Activated gamma-delta T cell treated with Interleukin-2 at 50 U/mL for 16 hours (primary cell): ENCODE measurements at regions not wholly inside any gene's neighbourhood (a gene's known extent, or its start where the extent isn't known, plus 50 kb on each side); places are given as distances from the start of the nearest gene placed in this dataset.
"Not testable (repeated sequence)": the region's sequence is repeated elsewhere in the genome, so short reads cannot be mapped to it uniquely, and the experiment has no call there.

ENCODE experiments used
- DNase-seq: peaks from one replicate; pipeline ENCODE4 v3.0.0-alpha.2; 2020

DNA sequence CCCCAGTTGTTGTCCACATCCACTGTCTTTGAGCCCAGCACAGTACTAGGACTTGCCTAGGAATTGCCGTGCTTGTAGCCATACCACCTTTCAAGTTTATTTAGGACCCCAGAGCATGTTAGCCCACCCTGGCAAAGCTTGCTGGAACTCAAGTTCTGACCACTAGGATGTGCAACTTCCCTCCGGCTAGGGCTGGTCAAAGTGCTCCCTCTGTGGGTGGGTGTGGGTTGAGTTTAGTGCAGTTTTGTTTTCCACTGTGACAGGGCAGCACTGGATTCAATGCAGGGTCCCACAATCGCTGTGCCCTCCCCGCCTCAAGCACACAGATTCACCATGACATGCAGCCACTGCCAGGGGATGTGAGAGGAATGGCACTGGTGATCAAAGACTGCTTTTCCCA, 96.0 kb downstream of the RASGEF1B start:
- no peak for DNase-seq

DNA sequence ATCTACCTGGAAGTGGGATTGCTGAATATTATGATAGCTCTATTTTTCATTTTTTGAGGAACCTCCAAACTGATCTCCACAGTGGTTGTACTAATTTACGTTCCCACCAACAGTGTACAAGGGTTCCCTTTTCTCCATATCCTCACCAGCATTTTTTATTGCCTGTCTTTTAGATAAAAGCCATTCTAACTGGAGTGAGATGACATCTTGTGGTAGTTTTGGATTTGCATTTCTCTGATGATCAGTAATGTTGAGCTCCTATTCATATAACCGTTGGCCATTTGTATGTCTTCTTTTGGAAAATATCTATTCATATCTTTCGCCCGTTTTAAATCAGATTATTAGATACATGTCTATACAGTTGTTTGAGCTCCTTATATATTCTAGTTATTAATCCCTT, 101.8 kb downstream of the RASGEF1B start:
- DNase-seq, result no peak

DNA sequence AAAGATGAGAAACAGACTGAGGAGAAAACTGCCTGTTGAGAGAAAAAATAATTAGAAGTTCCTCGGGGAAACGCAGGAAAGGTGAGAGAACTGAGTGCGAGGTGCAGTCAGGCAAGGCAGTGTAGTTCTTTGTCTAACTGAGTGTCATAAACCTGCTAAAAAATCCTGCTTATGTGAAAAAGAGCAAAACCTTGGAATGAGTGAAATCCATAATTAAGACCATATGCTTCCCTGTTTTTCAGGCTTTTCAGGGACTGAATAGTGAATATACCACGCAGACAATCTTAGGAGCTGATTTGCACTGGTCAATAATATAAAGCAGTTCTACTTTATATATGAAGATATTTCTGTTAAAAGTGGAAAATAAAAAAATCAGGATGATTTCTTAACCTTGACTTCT, 104.9 kb downstream of the RASGEF1B start:
- DNase-seq, result no peak

DNA sequence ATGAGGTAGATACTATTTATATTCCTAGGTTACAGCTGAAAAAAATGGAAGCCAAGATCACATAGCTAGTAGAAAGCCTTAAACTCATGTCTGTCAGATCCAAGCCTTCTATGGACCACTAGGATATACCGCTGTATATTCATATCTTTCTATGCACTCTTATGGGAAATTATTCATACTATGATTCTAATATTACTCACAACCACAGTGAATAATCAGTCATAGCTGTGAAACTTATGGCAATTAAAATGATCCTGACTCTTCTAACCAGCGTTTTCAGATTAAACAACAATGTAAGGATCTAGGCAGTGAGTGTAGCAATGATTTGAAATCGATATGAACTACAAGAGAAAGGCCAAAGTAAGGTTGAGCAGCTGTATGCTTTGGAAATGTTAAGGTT, 111.0 kb downstream of the RASGEF1B start:
- no peak for DNase-seq

DNA sequence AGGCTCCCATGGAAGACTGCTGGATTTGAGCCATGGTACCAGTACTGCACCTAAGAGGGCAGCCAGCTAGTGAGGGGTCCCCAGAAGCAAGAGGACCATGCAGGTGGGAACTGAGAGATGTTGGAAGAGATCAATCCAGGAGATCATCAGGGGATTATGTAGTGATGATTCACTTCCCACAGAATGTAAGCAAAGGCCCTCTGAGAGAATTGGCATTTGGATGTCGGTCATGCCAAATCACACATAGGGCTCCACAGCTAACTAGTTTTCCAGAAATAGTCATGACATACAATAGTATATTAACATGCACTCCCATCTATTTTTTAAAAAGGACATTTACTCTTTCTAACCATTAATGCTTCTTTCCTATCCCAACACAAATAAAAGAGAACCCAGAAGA, 112.5 kb downstream of the RASGEF1B start:
- DNase-seq, result no peak

DNA sequence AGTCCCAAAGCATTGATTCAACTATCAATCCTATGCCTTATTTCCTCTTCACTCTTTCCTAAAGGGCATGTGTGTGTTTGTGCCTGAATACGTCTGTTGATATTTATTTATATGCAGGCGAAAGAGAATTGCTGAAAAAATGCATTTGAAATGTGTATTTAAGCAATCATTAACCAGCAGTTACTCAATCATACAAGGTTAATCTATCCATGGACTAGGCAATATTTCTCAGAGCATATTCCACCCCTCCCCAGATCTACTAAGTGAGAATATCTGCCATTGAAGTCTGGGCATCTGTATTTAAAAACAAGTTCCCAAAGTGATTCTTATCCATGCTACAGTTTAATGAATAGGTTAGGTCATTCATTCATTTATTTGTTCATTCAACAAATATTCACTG, 113.6 kb downstream of the RASGEF1B start:
- DNase-seq, result no peak

DNA sequence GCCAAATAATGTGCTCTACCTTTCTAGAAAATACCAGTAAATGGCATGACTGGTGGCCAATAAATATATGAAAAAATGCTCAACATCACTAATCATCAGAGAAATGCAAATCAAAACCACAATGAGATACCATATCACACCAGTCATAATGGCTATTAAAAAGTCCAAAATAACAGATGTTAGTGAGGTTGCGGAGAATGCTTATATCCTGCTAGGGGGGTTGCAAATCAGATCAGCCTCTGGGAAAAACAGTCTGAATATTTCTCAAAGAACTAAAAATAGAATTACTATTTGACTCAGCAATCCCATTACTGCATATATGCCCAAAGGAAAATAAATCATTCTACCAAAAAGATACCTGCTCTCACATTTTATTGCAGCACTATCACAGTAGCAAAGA, 115.1 kb downstream of the RASGEF1B start:
- DNase-seq, result no peak

DNA sequence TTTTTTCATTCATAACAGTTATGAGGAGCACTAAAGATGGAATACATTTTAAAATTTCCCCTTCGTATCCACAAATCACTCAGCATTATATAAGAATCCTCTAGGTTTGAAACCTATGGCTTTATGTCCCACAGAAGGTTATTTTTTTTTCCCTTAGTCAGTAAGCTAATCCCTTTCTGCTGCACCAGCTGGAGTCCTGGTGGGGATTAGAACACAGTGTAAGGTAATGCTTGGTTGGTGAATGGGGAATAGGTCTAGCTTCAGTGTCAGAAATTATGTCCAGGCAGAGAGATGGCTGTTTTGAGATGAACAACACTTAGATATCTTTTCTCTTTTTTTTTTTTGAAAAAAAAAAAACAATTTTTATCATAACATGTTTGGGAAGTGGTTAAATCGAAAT, 116.6 kb downstream of the RASGEF1B start:
- no peak for DNase-seq

DNA sequence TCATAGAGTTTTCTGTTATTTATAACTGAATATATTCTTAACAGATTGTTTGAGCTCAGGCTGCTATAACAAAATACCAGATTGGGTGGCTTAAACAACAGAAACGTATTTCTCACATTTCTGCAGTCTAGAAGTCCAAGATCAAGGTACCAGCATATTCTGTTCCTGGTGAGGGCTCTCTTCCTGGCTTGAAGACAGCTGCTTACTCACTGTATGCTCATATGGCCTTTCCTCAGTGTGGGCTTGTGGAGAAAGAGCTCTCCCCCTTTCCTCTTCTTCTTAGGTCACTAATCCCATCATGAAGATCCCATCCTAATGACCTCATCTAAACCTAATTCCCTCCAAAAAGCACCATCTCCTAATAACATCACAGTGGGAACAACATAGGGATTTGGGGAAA, 117.8 kb downstream of the RASGEF1B start:
- no peak for DNase-seq

DNA sequence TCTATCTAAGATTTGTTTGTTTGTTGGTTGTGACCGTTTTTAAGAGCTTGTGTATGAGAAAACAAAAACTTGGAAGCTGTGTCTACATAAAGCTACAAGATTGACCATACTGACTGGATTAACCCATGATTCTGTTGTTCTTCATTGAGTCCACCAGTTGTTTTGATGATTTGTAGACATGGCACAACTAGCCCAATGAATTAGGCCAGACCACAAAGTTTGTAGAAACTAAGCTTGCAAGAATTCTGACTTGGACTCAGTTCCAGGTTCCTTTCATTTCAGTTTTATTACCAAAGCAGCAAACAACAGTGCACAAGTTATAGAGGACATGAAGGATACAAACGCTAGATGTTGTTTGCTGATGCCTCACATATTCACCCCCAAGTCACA, 119.3 kb downstream of the RASGEF1B start:
- DNase-seq, result no peak

DNA sequence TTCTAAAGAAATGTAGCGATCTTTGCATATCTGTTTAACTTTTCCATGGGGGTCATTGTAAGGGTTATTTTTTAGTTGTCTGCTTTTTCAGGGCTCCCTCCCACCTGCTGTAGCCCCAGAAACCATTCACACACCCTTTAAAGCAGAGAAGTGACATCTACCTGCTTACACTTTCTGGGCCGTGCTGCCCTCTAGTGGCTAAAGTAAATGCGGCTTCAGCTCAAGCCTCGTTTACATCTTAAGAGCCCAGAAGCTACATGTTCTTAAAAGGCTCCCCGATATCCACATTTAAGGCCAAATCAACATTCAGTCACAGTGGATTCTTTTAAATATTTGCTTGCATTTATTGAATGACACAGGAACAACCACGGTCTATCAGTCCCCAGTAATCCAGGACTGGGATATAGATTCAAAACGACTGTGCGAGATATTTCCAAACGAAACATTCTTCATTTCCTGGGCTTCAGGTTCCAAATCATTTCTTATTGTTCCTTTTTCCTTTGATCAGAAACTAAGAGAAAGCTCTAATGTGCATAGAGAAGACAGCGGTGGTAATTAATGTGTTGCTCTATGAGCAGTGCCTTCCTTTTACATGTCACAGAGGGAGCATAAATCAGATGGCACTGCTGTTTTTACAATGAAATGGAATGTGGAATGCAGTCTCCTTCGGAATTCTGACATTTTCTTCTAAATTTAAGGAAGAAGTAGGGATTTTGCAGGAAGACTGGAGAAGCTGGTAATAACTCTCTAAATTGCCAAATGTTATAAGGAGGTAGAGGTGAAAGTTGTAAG, 119.9 kb downstream of the RASGEF1B start:
- DNase-seq, result peak; percentile 60

DNA sequence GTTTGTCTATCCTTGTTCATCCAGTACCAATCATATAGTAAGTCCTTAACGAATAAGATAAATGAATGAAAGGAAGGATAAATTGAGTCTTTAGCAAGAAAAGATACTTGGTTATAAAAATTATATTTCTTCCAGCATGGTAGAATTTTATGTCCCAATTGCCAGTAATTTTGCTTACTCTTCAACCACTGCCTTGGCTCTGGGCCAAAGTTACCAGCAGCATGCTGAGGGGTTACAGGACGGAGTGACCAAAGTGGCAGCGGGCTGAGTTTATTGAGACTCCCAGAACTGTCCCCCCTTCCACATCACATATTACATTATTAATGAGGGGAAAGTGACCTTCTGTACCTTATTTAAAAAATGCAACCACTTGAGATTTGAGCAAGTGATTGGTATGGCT, 121.7 kb downstream of the RASGEF1B start:
- no peak for DNase-seq

DNA sequence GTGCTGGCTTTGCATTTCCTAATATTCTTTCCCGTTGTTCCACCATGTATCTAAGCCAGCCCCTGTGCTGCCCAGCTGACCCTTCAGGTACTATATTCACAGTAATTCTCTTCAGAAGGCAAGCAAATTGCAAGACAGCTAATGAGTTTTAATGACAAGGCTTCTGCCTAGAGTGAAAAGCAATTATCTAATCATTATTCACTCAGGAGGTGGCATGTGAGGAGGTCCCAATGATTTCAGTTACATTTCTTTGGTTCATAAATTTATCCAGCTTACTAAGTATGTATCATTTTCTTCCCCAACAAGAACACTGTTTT, 123.0 kb downstream of the RASGEF1B start:
- DNase-seq, result no peak

DNA sequence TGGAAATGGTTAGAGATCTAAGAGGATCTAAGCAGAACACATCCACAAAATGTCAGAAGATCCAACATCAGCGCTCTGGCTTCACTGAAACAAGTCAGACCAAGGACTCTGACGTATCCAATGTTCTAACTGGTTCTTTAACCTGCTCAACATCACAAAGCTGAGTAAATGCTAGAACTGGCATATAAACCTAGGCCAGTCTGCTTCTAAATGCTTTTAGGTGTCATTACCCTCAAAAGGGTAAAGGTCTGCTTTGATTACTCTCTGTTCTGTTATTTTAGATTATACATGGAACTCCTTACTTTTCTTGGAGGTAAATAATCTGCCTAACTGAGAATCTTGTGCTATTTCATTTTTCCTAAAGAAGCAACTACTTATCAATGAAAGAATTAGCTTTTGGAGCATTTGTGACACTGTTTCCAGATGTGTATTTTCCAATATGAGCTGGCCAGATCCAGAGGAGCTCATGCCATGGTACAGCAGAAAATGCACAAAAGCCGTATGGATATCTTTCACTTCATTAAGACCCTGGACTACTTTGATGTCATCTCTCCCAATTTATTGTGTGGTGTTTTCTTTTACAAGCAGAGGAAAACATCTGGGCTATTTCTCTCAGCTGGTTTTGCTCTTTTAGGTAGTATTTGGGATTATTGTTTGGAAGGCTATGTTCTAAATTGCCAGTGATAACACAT, 123.5 kb downstream of the RASGEF1B start:
- no peak for DNase-seq

DNA sequence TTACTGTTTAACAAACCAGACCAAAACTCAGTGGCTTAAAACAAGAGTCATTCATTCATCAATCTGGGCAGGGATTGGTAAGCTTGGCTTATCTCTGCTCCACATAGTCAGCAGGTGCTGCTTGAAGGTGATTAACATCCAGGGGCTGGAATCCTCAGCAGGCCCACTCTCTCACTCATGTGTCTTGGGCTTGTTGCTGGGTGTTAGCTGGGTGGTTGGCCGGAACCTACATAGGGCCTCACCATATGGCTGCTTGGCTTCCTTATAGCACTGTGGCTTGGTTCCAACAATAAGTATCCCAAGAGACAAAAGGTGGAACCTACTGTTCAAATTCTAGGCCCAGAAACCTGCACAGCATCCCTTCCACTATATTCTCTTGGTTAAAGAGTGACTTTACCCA, 125.0 kb downstream of the RASGEF1B start:
- no peak for DNase-seq

DNA sequence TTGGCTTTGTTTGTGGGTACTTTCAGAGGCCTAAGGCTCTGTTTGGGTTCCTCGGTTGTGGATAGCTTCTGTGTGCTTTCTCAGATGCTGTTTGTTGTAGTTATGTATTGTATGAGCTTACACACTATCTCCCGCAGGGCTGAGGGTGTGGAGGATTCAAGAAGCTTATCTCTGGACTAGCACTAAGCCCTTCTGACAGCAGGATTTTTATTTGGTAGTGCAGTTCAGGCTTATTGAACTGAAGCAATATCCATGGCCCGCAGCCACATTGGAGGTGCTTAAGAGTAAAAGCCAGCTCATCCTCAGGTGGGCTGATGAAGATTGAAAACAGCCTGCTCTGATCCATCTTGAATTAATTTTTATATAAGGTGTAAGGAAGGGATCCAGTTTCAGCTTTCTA, 128.2 kb downstream of the RASGEF1B start:
- DNase-seq, result no peak

DNA sequence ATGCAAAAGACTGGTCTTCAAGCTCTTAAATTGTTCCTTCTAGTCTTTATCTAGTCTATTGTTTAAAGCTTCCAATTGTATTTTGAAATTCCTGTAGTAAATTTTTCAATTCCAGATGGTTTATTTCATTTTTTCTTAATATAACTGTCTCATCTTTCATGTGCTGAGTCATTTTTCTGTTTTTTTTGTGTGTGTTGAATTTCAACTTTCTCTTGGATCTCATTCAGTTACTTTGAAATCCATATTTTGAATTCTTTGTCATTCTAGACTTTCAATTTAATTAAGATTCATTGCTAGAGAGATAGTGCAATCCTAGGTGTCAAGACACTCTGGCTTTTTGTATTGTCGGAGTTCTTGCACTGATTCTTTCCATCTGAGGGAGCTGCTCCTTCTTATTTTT, 128.0 kb upstream of the PRKG2 start:
- DNase-seq, result no peak

DNA sequence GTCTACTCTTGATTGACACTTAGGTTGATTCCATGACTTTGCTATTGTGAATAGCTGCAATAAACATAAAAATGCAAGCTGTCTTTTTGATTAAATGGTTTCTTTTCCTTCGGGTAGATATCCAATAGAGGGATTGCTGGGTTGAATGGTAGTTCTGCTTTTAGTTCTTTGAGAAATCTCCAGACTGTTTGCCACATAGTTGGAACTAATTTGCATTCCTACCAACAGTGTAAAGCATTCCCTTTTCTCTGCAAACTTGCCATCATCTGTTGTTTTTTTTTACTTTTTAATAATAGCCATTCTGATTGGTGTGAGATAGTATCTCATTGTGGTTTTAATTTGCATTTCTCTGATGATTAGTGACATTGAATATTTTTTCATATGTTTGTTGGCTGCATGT, 122.2 kb upstream of the PRKG2 start:
- DNase-seq, result no peak

DNA sequence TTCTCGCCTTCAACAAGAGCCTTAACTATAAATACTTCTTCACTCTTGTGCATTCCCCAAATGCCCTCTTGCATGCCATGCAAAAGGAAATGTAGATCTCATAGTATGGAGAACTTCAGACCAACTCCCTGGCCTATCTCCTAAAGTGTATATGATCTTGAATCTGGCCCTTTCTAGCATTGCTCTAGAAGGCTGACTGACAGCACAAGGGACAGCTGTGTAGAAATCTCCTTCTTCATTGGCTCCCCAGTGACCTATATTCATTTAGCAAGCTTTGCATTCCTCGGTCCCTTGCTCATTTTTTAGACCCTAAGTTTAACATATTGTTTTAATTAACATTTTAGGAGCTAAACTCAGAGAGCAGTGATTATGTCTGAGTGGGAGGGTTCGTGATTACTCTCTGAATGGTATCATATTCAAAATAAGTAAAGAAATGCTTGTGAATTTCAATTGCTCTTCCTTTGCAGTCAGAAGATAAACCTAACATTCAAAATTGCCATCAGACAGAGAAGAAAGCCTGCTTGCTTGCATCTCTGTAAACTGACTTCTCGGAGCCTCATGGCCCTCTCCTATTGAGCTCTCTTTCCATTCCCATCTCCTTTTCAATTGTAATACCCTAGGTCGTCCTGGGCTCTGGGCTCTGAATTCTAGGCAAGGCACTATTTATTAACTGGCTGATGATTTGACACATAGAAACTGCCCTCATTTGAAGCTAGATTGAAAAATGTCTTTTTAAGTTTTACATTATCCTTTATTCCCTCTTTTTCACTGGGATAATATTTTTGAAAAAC, 120.3 kb upstream of the PRKG2 start:
- DNase-seq, result no peak

DNA sequence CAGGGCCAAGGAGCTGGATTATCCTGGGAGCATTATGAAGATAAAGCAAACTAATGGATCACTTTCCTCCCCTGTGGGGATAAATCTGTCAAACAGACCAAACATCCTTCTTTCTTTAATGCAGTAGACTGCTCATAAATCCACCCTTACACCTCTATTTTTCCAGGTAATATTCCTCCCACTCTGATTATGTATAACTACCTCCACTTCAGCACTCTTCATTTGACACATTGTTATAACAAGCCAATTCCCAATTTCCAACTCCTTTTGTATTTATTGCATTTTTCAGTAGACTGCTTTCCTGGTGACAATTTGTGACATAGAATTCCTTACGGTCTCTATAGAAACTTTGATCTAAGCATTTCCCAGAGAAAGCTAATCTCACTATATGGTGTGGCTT, 115.0 kb upstream of the PRKG2 start:
- DNase-seq, result no peak

DNA sequence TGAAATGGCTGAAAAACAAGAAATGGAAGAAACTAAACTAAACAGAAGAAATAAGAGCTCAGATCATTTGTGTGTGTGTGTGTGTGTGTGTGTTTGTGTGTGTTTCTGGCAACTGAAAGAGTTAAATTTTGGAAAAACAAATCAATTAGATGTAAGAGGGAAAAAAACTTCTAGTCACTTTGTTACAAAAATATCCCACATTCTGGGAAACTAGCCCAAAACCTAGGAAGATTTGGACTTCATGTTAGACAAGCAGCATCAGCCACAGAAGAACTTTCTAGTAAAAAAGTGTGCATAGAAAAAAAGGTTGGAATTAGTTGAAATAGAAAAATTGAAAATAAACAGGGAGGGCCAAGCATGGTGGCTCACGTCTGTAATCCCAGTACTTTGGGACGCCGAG, 111.6 kb upstream of the PRKG2 start:
- DNase-seq, result no peak

DNA sequence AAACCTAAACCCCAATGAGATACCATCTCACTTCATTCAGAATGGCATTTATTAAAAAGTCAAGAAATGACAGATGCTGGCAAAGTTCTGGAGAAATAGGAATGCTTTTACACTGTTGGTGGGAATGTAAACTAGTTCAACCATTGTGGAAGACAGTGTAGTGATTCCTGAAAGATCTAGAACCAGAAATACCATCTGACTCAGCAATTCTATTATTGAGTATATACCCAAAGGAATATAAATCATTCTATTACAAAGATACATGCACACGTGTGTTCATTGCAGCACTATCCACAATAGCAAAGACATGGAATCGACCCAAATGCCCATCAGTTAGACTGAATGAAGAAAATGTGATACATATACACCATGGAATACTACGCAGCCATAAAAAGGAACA, 109.6 kb upstream of the PRKG2 start:
- not testable (repeated sequence) for DNase-seq

DNA sequence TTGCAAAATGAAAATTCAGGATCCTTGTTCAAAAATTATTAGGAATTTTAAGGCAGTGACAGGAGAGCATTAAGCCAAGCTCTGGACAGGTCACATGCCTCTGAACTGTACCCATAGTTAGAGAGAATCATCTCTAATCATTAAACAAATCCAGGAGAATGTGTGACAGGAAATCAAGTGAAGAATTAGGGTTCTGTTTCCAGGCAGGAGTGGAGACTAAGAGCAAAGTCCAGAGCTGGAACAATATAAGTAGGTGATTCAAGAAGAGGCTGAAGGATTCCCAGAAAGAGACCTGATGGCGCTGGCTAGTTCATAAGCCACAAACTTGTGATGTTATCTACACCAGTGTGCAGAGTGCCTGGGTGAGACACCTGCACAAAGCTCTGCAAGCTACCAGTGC, 104.6 kb upstream of the PRKG2 start:
- DNase-seq, result no peak

DNA sequence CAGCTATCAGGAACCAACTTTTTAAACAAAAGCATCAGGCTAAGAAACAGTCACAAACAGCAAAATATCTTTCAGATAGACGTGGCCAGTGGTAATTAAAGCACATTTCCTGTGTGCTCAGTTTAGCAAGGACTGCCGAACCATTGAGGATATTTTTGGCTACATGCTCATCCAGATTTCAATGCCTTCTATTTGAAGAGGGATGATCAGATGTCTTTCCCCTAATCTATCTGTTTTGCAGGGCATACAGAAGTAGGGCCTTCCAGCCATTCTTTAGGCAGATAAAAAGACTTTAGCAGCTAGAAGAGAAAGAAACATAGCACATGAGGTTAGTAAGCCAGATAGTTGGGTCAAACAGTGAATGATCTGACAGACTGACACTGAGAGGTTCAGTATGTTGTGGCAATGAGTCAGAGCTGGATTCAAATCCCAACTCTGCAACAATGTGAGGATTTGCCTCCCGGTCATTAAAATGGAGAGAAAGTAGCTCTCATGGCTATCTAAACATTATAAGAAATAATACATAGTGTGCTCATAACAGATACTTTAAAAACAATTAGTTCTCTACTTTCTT, 100.0 kb upstream of the PRKG2 start:
- DNase-seq, result no peak
